Heart left ventricle (tissue), 16 donors: ENCODE measurements at regions not wholly inside any gene's neighbourhood (a gene's known extent, or its start where the extent isn't known, plus 50 kb on each side); places are given as distances from the start of the nearest gene placed in this dataset.

Source experiments
- ATAC-seq, 4 donors: fragments of 200-7000 bp; cut with Tn5 transposase; one replicate each; pipeline ENCODE4 v1.9.1; 2020 to 2022; ENCODE audit warnings: moderate library complexity in 4 of 4, mild to moderate bottlenecking in 3 of 4, moderate number of reproducible peaks in 1 of 4
- DNase-seq, 5 donors: peaks; one replicate each; pipeline ENCODE4 v3.0.0-alpha.2; 2020
- H3K27ac ChIP-seq, 12 donors: fragments of 200-600 bp; sonication (generic) in 4 of 12; one replicate each; pipeline versions ENCODE4 v1.5.0 to v1.8.0; 2016 to 2022; ENCODE audit warnings: mild to moderate bottlenecking in 2 of 12
- H3K27me3 ChIP-seq, 9 donors: fragments of 200-600 bp; sonication (generic) in 2 of 9; one replicate each; pipeline versions ENCODE4 v1.5.1 to v1.8.0; 2016 to 2022; ENCODE audit warnings: mild to moderate bottlenecking in 3 of 9
- H3K36me3 ChIP-seq, 9 donors: fragments of 200-600 bp; sonication (generic) in 2 of 9; one replicate each; pipeline versions ENCODE4 v1.5.0 to v1.8.0; 2018 to 2022; ENCODE audit warnings: mild to moderate bottlenecking in 2 of 9
- H3K4me1 ChIP-seq, 12 donors: fragments of 200-600 bp; sonication (generic) in 4 of 12; one replicate each; pipeline versions ENCODE4 v1.5.0 to v1.8.0; 2016 to 2022; ENCODE audit warnings: mild to moderate bottlenecking in 3 of 12
- H3K4me3 ChIP-seq, 12 donors: fragments of 200-600 bp; sonication (generic) in 4 of 12; one replicate each; pipeline versions ENCODE4 v1.5.0 to v1.8.0; 2017 to 2022; ENCODE audit warnings: mild to moderate bottlenecking in 9 of 12, moderate library complexity in 4 of 12
- H3K9me3 ChIP-seq, 12 donors: fragments of 200-600 bp; sonication (generic) in 4 of 12; one replicate each; pipeline versions ENCODE4 v1.5.0 to v1.8.0; 2016 to 2022; ENCODE audit warnings: mild to moderate bottlenecking in 1 of 12
- CTCF ChIP-seq, 12 donors: fragments of 200-600 bp; sonication (generic) in 4 of 12; IDR thresholded peaks; one replicate each; pipeline versions ENCODE4 v1.5.0 to v1.8.0; 2018 to 2022; ENCODE audit warnings: antibody characterized with exemption in 12 of 12, mild to moderate bottlenecking in 5 of 12
- POLR2A ChIP-seq, 2 donors: fragments of 450-650 bp; IDR thresholded peaks; one replicate each; pipeline ENCODE4 v1.6.1; 2017; ENCODE audit warnings: antibody characterized with exemption in 2 of 2, mild to moderate bottlenecking in 2 of 2, moderate library complexity in 2 of 2
- WGBS, 4 donors: extraction: QIAGEN DNeasy Blood & Tissue Kit in 2 of 4; methylation state at CpG; one replicate each; pipeline versions ENCODE4 v1.1.5 to v1.1.7; 2013 to 2018; 5-methylcytosine and 5-hydroxymethylcytosine counted together
- intact Hi-C, 10 donors: fragments of 100-400 bp; cut with DNase I; formaldehyde crosslinking; loops; one replicate each; pipeline versions ENCODE4 v1.11.1 to v1.14.2; 2022
- donor health status: ischemic (EF 13 %, LVEDD 7.1; RV severe dilation, severe dysfunction).
- donor health status: healthy with polysubstance abuse.
- donor health status: DM: no; HTN: yes; CAD: no.
- donor health status: DM: no; HTN: no; CAD: no.
- donor health status: ischemic (EF 25% LVEDD 6.9; RV normal size, moderate dysfunction).
- donor health status: ischemic (EF 25% LVEDD 5.7; RV mildly dilated, moderate dysfunction).
- donor health status: healthy.
- donor health status: DM: yes; HTN: yes; CAD: no.
- donor health status: ischemic (EF 35%, LVEDD 5.7; RV mildly dilated, moderate dysfunction).
- donor health status: nonischemic (EF 11% LVEDD 7.7; RV severe dilation, severe dysfunction).
- donor health status: DM: yes; HTN: yes; CAD: no.
- donor health status: PGD.
- donor health status: ischemic (EF 29% LVEDD 5.4; RV normal size, mild dysfunction).
- donor health status: nonischemic (EF 23%, LVEDD 6.1; RV moderate dilation, normal function).

- Histone ChIP-seq H3K4me3 (no peak overlapping the region), H3K27me3 (peaks cover 0 to 33% (median 3%) of the 10 kb centered on the region in 9 donors), H3K4me1 (no peaks in the 10 kb centered on the region), H3K36me3 (no peaks in the 10 kb centered on the region), H3K9me3 (no peaks in the 10 kb centered on the region), H3K27ac (no peak overlapping the region)
- 29 to 43% (median 35%) methylated on average over 10 of the region's 10 CpGs for WGBS, 4 donors
- intact Hi-C loops = no loop called here
- TF ChIP-seq POLR2A (IDR thresholded peaks at IDR 0.05) (no peak), CTCF (IDR thresholded peaks at IDR 0.05) (no peak)
- no peak for ATAC-seq
- DNase-seq = no peak
Measured at GRCh38 chr10:8504499-8504898, 450.0 kb downstream of the GATA3 start.

GRCh38 chr10:8507156-8507555, 452.7 kb downstream of the GATA3 start:
- ATAC-seq (no peak), DNase-seq (no peak)
- Histone ChIP-seq H3K4me1 (no peaks in the 10 kb centered on the region), H3K36me3 (no peaks in the 10 kb centered on the region), H3K27ac (no peak overlapping the region), H3K9me3 (no peaks in the 10 kb centered on the region), H3K27me3 (peaks cover 0 to 33% (median 3%) of the 10 kb centered on the region in 9 donors), H3K4me3 (no peak overlapping the region)
- 74 to 80% (median 76%) methylated on average over 3 of the region's 3 CpGs for WGBS, 4 donors
- no peak for TF ChIP-seq POLR2A (IDR thresholded peaks at IDR 0.05)
- no peak for TF ChIP-seq CTCF (IDR thresholded peaks at IDR 0.05)
- intact Hi-C loops = no loop called here

- H3K9me3 ChIP-seq = no peaks in the 10 kb centered on the region
- DNase-seq (no peak), ATAC-seq (no peak)
- TF ChIP-seq POLR2A (IDR thresholded peaks at IDR 0.05) (no peak), CTCF (IDR thresholded peaks at IDR 0.05) (no peak)
- no peak overlapping the region for H3K27ac ChIP-seq
- WGBS, 4 donors = 82 to 90% (median 86%) methylated on average over 2 of the region's 2 CpGs
- H3K27me3 ChIP-seq = peaks cover 0 to 33% (median 3%) of the 10 kb centered on the region in 9 donors
- no peaks in the 10 kb centered on the region for H3K36me3 ChIP-seq
- H3K4me1 ChIP-seq = no peaks in the 10 kb centered on the region
- no peak overlapping the region for H3K4me3 ChIP-seq
- intact Hi-C loops = no loop called here
Measured at GRCh38 chr10:8508882-8509281, 454.4 kb downstream of the GATA3 start.

GRCh38 chr10:8510471-8510870, 456.0 kb downstream of the GATA3 start:
- H3K27me3 ChIP-seq = peaks cover 0 to 20% (median 5%) of the 10 kb centered on the region in 9 donors
- no peaks in the 10 kb centered on the region for H3K4me1 ChIP-seq
- intact Hi-C loops = no loop called here
- H3K27ac ChIP-seq = no peak overlapping the region
- no peaks in the 10 kb centered on the region for H3K36me3 ChIP-seq
- DNase-seq (no peak), ATAC-seq (no peak)
- H3K4me3 ChIP-seq = no peak overlapping the region
- H3K9me3 ChIP-seq = no peaks in the 10 kb centered on the region
- WGBS, 4 donors = 53 to 73% (median 62%) methylated on average over 1 of the region's 1 CpG
- TF ChIP-seq CTCF (IDR thresholded peaks at IDR 0.05) = no peak
- no peak for TF ChIP-seq POLR2A (IDR thresholded peaks at IDR 0.05)
